OCI-LY1 (cell line): ENCODE measurements at regions not wholly inside any gene's neighbourhood (a gene's known extent, or its start where the extent isn't known, plus 50 kb on each side); places are given as distances from the start of the nearest gene placed in this dataset.

Experiments
- EZH2 ChIP-seq: fragments of 200-600 bp; sonication (generic), shearing (Covaris generic); IDR thresholded peaks from 2 replicates; pipeline ENCODE4 v1.8.0; 2017; ENCODE audit warnings: borderline replicate concordance, mixed run types, mild to moderate bottlenecking, antibody characterized with exemption, low read length, moderate library complexity, mixed read lengths
- TF ChIP-seq, protein P1 (sequence below): fragments of 200-600 bp; sonication (generic), shearing (Covaris generic); IDR thresholded peaks from 2 replicates; pipeline ENCODE4 v1.5.1; 2017; ENCODE audit warnings: mild to moderate bottlenecking, antibody characterized with exemption, low read length, moderate library complexity, mixed read lengths

DNA sequence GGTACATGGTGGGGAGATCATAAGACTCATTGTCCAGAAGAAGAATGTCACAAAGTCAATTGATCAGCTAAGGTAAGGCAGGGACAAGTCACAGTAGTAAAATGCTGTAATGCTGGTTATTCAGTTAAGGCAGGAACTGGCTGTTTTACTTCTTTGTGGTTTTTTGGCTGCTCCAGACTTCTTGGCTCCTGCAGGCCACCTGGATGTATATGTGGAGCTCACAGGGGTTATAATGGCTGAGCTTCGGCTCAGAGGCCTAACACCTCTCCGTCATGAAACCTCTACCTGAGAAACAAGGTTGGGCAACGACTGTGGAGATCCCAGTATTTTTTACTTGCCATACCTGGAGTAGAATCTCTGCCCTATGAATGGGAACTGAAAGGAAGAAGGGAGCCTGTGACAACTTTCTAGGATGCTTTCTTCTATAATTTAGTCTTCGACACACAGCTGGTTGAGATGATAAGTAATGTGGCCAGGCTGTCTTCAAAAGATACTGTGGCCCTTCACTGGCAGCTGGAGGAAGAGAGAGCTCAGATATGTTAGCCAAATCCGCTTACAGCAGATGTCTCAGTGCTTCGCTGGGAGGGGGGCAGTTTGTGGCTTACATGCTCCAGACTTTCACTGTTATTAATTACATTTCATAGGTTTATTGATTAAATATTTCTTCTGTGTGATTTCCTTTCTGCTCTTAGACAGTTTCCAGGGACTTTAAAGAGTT lies 887.8 kb downstream of the IGSF11 start:
- TF ChIP-seq, protein P1, sequence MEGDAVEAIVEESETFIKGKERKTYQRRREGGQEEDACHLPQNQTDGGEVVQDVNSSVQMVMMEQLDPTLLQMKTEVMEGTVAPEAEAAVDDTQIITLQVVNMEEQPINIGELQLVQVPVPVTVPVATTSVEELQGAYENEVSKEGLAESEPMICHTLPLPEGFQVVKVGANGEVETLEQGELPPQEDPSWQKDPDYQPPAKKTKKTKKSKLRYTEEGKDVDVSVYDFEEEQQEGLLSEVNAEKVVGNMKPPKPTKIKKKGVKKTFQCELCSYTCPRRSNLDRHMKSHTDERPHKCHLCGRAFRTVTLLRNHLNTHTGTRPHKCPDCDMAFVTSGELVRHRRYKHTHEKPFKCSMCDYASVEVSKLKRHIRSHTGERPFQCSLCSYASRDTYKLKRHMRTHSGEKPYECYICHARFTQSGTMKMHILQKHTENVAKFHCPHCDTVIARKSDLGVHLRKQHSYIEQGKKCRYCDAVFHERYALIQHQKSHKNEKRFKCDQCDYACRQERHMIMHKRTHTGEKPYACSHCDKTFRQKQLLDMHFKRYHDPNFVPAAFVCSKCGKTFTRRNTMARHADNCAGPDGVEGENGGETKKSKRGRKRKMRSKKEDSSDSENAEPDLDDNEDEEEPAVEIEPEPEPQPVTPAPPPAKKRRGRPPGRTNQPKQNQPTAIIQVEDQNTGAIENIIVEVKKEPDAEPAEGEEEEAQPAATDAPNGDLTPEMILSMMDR: no peak
- TF ChIP-seq EZH2: no peak
